Peyer's patch (tissue), 4 donors: ENCODE measurements at regions not wholly inside any gene's neighbourhood (a gene's known extent, or its start where the extent isn't known, plus 50 kb on each side); places are given as distances from the start of the nearest gene placed in this dataset.

Experiments
- POLR2A ChIP-seq, 2 donors: fragments of 450-650 bp; IDR thresholded peaks; one replicate each; pipeline ENCODE4 v1.5.1; 2017; ENCODE audit warnings: antibody characterized with exemption in 2 of 2, mild to moderate bottlenecking in 2 of 2, moderate library complexity in 2 of 2
- TF ChIP-seq, protein P1 (sequence below), 6 experiments: fragments of 450-650 bp in 4 of 6; fragments of 200-600 bp in 2 of 6; sonication (generic) in 1 of 6; IDR thresholded peaks; one replicate each; pipeline ENCODE4 v1.5.1; 2017 to 2019; ENCODE audit warnings: antibody characterized with exemption in 6 of 6, mild to moderate bottlenecking in 3 of 6, moderate library complexity in 1 of 6

DNA sequence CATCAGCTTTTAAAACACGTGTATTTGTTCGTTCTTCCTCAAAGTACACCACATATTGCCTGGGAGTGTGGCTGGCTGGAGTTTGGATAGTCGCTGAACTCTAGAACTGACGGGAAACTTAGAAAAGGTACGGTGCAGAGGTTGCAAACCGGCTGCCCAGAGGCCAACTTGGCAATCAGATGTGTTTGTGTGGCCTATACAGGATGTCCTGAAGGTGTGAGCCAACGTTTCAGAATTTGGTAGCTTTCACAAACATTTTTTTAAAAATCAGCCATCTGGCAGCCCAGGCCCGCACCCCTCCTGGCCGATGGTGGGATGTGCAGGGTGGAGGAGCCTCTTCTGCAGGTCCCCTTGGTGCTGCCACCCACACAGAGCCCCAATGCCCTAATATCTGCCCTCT is 73.6 kb upstream of the SLC25A33 start:
- TF ChIP-seq, protein P1, sequence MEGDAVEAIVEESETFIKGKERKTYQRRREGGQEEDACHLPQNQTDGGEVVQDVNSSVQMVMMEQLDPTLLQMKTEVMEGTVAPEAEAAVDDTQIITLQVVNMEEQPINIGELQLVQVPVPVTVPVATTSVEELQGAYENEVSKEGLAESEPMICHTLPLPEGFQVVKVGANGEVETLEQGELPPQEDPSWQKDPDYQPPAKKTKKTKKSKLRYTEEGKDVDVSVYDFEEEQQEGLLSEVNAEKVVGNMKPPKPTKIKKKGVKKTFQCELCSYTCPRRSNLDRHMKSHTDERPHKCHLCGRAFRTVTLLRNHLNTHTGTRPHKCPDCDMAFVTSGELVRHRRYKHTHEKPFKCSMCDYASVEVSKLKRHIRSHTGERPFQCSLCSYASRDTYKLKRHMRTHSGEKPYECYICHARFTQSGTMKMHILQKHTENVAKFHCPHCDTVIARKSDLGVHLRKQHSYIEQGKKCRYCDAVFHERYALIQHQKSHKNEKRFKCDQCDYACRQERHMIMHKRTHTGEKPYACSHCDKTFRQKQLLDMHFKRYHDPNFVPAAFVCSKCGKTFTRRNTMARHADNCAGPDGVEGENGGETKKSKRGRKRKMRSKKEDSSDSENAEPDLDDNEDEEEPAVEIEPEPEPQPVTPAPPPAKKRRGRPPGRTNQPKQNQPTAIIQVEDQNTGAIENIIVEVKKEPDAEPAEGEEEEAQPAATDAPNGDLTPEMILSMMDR (IDR thresholded peaks at IDR 0.05), result no peak
- TF ChIP-seq POLR2A (IDR thresholded peaks at IDR 0.05), result no peak
